GM19351 (cell line): ENCODE measurements at regions not wholly inside any gene's neighbourhood (a gene's known extent, or its start where the extent isn't known, plus 50 kb on each side); places are given as distances from the start of the nearest gene placed in this dataset.

ENCODE experiments used
- ATAC-seq: cut with Tn5 transposase; IDR thresholded peaks from one replicate; pipeline ENCODE4 v1.9.1; 2021; ENCODE audit warnings: mild to moderate bottlenecking, moderate library complexity; ENCODE audit not compliant: unreplicated experiment

GRCh38 chr2:66689456-66690051 is 254.6 kb downstream of the MEIS1 start:
- no peak for ATAC-seq

GRCh38 chr2:66691031-66691965 is 256.4 kb downstream of the MEIS1 start:
- ATAC-seq: no peak

DNA sequence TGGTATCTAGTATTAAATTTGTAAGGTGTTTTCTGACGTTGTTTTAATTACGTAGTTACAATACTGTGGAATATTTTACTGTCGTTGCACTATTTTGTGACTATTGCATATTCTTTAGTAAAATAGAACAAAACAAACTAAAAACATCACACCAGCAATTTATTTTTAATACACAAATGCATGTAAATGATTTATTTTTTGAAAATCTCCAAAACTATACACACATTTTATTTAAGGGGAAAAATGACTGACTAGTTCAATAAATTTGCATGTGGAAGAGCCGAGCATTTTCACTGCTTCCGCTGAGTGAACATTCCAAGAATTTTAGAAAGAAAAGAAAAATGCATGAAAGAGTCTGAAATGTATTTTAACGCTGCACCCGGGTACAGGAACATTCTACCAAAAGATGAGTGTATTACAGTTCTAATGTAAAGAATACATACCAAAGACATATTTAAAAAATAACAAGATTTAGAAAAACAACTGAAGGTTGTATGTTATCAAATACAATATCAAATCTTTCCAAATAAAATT is 257.7 kb downstream of the MEIS1 start:
- ATAC-seq: no peak

DNA sequence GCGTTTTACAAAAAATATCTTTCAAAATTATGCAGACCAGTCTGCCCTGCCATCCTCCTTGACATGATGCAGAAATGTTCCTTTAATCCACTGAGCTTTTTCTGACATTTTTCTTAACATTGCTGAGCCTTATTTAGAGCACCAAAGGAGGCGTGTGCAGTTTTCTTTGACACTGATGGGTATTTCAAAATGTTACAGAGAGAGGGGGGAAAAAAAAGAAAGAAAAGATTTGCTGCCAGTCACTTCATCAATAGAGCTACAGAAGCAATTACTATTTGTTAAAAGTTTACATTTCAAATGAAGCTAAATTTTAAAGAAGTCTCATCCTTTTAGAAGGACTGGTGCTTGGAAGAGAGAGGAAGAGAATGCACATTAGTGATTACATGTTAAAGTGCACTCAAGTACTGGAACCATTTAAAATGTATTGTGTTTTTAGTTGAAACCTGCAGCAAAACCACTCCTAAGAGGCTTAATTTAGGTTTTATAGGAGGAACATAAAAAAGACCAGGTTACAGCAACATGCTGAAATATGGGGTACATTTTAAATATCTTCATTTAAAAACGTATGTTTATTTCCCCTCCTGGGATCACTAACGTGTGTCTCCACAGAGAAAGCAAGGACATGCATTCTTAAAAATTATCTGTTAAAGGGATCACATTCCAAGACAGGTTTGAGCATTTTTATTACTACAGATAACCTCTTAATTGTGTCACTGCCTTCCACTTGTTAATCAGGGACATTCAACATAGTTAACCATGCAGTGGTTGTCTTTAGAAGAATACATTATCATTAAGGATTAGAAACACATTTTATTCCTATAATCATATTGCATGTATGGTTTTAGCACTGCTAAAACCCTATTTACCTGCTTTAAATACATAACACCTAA is 258.4 kb downstream of the MEIS1 start:
- no peak for ATAC-seq

GRCh38 chr2:66694087-66694860 is 259.3 kb downstream of the MEIS1 start:
- no peak for ATAC-seq

DNA sequence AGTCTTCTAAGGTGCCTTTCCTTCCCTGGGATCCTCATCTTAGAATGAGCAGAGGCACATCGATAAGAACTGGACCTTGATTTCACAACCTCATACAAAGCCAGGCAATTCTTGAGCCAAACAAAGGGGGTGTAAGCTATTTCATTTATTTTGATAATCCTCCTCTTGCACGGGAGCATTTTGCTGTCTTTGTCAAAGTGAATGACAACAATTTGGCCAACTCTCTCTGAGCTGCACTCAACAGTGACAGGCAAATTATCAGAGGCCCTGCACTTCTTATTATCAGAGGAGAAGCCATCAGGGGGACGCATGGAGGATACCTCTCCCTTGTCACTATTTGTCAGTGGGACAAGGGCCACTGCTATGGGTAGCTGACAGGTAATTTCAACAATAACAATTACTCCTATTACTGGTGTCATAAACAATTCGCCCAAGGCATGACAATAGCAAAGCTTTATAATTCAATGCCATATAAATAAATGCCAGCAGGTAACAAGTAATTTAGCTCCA is 260.4 kb downstream of the MEIS1 start:
- ATAC-seq: no peak

DNA sequence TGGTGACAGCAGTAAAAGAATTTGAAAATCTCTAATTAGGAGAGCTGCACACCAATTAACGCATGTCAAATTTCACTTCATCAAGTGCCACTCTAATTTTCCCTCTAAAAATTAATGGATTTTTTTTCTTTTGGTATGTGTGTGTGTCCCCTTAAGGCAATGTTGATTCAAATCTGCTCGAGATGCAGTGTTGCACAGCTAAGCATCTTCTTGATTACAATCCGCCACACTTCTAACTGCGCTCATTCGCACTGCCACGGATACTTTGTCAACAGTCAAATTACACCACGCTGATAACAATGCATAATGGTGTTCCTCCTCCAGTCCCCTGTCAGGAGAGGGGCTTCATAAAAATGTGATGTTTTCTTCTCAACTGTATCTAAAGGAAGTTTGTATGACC is 261.4 kb downstream of the MEIS1 start:
- ATAC-seq: no peak

DNA sequence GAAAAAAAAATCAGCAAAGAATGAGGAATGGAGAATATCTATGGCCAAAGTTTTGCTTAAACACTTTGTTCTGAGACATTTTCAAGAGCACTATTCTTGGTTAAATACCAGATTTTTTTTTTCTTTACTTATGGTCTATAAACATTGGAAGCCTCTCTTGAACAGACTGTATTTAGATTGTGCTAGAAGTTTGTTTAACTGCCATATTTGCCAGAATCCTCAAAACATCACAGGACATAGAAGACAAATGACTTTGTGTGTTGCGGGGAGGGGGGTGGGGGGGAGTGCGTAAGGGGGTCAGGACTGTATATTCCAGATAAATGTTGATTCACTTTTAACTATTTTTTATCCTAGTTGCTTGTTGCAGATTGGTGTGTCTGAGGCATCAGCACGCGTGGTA is 262.0 kb downstream of the MEIS1 start:
- ATAC-seq: no peak

DNA sequence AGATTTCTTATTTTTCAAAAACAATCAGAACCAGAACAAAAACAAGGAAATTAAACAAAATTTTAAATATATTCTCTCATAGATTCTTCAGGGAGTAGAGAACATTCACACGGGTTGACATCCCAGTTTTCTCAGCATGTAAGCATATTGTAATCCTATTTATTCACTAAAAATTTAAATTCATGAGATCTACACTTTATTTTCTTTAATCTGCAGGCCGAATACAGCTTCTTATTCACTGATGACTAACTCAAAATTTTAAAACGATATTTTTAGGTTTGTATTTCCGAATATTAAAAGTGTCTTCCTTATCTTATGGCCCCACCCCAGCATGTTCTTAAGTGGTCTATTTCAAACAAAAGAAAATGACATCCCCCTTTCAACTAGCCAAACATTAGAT is 262.4 kb downstream of the MEIS1 start:
- ATAC-seq: no peak

- no peak for ATAC-seq
These were observed 263.2 kb downstream of the MEIS1 start for GRCh38 chr2:66698091-66698490.

DNA sequence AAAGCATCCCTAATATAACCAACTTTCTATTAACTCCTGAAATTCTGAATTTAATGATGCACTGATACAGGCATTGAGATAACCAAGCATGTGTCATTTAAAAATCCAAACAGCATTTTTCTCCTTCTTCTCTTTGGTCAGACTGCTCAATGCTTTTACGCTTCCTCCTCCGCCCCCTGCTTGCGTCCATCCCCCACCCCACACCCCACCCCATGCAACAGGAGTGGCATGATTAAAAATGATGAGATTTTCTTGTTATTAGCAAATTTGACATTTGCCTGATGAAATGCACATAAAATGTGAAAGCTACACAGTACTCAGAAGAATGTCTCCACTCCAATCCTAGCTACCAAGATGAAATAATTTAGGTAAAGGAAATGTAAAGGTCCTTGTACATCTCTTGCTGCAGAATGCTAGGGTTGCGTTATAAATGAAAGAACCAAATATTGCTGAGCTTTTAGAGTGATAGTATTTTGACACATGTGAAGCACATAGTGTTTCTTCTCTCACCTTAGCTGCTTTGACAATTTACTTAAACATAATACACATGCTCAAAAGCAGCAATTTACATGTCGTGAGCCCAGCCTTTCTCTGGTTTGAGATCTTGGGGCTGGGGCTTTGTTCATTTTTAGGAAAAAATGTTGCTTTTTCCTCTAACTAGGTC is 263.8 kb downstream of the MEIS1 start:
- ATAC-seq: no peak

DNA sequence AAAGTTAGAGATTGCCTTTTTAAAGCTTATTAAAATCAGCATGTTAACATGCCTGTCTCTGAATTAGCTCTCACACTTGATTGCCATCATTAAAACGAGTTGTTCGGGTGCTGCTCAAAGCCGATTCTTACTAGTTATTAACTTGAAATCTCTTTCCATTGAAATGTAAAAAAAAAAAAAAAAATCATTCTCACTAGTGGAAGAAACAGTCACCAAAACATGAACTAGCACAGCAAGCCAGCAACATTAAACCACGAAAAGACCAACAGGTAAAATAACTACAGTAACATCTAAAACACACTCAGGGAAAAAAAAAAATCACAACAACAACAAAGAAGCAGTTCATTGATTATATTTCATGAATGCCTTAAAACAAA is 264.5 kb downstream of the MEIS1 start:
- no peak for ATAC-seq

- ATAC-seq: no peak
These were observed 265.1 kb downstream of the MEIS1 start for GRCh38 chr2:66699793-66700676.

DNA sequence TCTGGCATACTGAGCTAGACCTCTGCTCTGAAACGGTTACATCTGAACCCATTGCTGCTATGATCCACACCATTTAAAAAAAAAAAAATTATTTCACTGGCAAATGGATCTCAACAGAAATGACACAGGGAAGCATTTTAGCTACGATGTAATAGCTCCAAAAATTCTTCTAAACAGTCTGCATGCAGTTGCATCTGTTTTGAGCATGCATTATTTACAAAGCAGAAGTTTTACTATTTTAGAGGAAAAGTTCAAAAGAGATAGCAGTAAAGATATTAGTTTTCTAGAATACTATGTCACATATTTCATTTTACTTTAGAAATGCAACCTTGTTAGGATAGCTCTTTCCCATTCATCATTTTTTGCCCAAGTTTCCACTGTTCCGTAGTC is 265.7 kb downstream of the MEIS1 start:
- ATAC-seq: no peak

- ATAC-seq: no peak
These were observed 266.3 kb downstream of the MEIS1 start for GRCh38 chr2:66701251-66701650.

GRCh38 chr2:66701656-66702055 is 266.7 kb downstream of the MEIS1 start:
- no peak for ATAC-seq

GRCh38 chr2:66702301-66702700 is 267.4 kb downstream of the MEIS1 start:
- ATAC-seq: no peak

DNA sequence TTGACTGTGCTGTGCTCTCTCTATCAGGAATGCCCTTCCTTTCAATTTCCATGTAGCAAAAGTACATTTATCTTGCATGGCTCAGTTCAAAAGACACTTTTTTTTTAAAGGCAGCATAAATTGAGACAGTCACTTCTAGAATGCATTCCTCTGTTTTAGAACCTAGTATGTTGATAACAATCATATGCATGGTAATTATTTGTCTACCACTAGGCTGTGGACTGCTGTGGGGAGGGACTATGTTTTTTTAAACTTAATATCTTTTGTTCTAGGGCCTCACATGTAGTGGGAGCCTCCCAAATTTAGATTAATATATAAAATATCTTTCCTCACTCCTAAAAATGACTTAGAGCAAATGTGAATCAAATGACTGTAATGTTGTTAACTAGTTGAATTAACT is 269.9 kb downstream of the MEIS1 start:
- ATAC-seq: no peak

DNA sequence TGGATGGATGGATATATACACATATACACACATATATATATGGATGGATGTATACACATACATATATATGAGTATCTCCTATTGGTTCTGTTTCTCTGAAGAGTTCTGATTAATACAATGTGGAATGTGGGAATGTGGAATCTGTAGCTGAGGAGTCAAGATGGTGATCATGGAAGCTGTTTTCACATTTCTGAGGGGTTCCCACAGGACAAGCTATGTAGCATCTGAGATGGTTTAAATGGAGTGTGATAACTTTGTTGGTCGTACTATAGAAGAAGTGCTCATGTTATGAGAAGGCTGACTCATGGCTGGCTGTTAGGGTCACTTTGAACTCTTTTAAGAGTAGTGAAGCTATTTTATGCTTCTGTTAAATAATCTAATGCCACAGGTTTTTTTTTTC is 279.7 kb downstream of the MEIS1 start:
- ATAC-seq: no peak
